K562 (cell line): ENCODE measurements at regions not wholly inside any gene's neighbourhood (a gene's known extent, or its start where the extent isn't known, plus 50 kb on each side); places are given as distances from the start of the nearest gene placed in this dataset.

Experiments
- ATAC-seq: fragments of 200-7000 bp; cut with Tn5 transposase; 3 replicates; pipeline ENCODE4 v1.9.1; 2020; ENCODE audit warnings: moderate library complexity
- BruUV-seq: library from RNA; stranded (reverse); fragments of 400-500 nt; replicated peaks from 2 replicates; lab custom pipeline; 2021; lab: Mats Ljungman, UMichigan
- CTCF ChIA-PET: fragments of 300-600 bp; formaldehyde crosslinking; extraction: SDS; loops from one replicate; lab custom pipeline; 2021; ENCODE audit warnings: low intra/inter-chr PET ratio; lab: Yijun Ruan, JAX
- POLR2A ChIA-PET: fragments of 300-600, 350-650 bp; sonication (Branson Sonifier 250); formaldehyde crosslinking; extraction: SDS; loops from one replicate; lab custom pipeline; 2021; ENCODE audit warnings: antibody characterized with exemption, inconsistent platforms; lab: Yijun Ruan, JAX
- DNase-seq, 4 experiments: peaks; one replicate each; pipeline versions ENCODE4 v3.0.0 to v3.0.0-alpha.2; 2011 to 2018; ENCODE audit warnings: low spot score in 3 of 4, mixed read lengths in 3 of 4; ENCODE audit errors: extremely low read depth in 1 of 4
- FAIRE-seq: peaks from 2 replicates; lab custom pipeline; 2011; peaks lifted over from hg19 to GRCh38; lab: Jason Lieb, UNC
- H2AFZ ChIP-seq: 2 replicates; pipeline ENCODE4 v1.6.0; 2011; ENCODE audit warnings: low read depth, low read length, control low read depth, inconsistent platforms
- H3K27ac ChIP-seq: fragments of 200-600 bp; 3 replicates; pipeline ENCODE4 v1.8.0; 2011; ENCODE audit warnings: low read depth, mild to moderate bottlenecking, control low read depth, inconsistent platforms, low read length, moderate library complexity, mixed read lengths; ENCODE audit errors: extremely low read depth
- H3K27me3 ChIP-seq, 2 experiments: fragments of 300-600 bp in 1 of 2; 2 replicates in 1 of 2; 3 replicates in 1 of 2; pipeline versions ENCODE4 v1.6.0 to v1.8.0; 2011; ENCODE audit warnings: inconsistent platforms in 2 of 2, low read length in 2 of 2, mild to moderate bottlenecking in 1 of 2, mixed read lengths in 1 of 2, moderate library complexity in 1 of 2; ENCODE audit not compliant: control insufficient read depth in 2 of 2, insufficient read depth in 2 of 2
- H3K36me3 ChIP-seq: fragments of 300-600 bp; 3 replicates; pipeline ENCODE4 v1.8.0; 2011; ENCODE audit warnings: mild to moderate bottlenecking, low read length, inconsistent platforms; ENCODE audit not compliant: control insufficient read depth, insufficient read depth
- H3K4me1 ChIP-seq, 2 experiments: fragments of 200-600 bp in 1 of 2; replicated peaks in 1 of 2; 2 replicates in 1 of 2; 3 replicates in 1 of 2; pipeline versions ENCODE4 v1.5.1 to v1.8.0; 2011; ENCODE audit warnings: inconsistent platforms in 2 of 2, low read length in 2 of 2, mild to moderate bottlenecking in 1 of 2, mixed read lengths in 1 of 2, moderate library complexity in 1 of 2; ENCODE audit not compliant: control insufficient read depth in 2 of 2, insufficient read depth in 2 of 2
- H3K4me2 ChIP-seq: 2 replicates; pipeline ENCODE4 v1.6.1; 2011; ENCODE audit warnings: low read length, control low read depth, inconsistent platforms, mixed read lengths; ENCODE audit not compliant: insufficient read depth
- H3K4me3 ChIP-seq: fragments of 200-600 bp; sonication (generic), shearing (Covaris generic); 2 replicates; pipeline ENCODE4 v1.5.1; 2016; ENCODE audit warnings: control low read depth, inconsistent platforms
- H3K79me2 ChIP-seq: fragments of 200-600 bp; 3 replicates; pipeline ENCODE4 v1.8.0; 2011; ENCODE audit warnings: low read length, inconsistent platforms; ENCODE audit not compliant: control insufficient read depth, insufficient read depth
- H3K9ac ChIP-seq, 2 experiments: 2 replicates each; pipeline versions ENCODE4 v1.6.0 to v1.6.1; 2011; ENCODE audit warnings: low read depth in 2 of 2, low read length in 2 of 2, control low read depth in 1 of 2, inconsistent platforms in 1 of 2, mild to moderate bottlenecking in 1 of 2, mixed read lengths in 1 of 2; ENCODE audit not compliant: insufficient read depth in 1 of 2
- H3K9me1 ChIP-seq: one replicate; pipeline ENCODE4 v1.6.0; 2011; ENCODE audit warnings: inconsistent platforms, mild to moderate bottlenecking, low read length, moderate library complexity; ENCODE audit not compliant: control insufficient read depth, insufficient read depth
- H3K9me3 ChIP-seq: replicated peaks from 2 replicates; pipeline ENCODE4 v1.5.1; 2011; ENCODE audit warnings: low read depth, low read length, inconsistent platforms; ENCODE audit not compliant: control insufficient read depth, insufficient read depth
- H4K20me1 ChIP-seq: replicated peaks from 2 replicates; pipeline ENCODE4 v1.6.1; 2011; ENCODE audit warnings: low read length, inconsistent platforms, mixed read lengths; ENCODE audit not compliant: control insufficient read depth, insufficient read depth
- MXI1 ChIP-seq: IDR thresholded peaks from 2 replicates; pipeline ENCODE4 v1.6.1; 2011; ENCODE audit warnings: low read depth, mild to moderate bottlenecking, improper control_type of control experiment, low read length
- PML ChIP-seq: IDR thresholded peaks from 2 replicates; pipeline ENCODE4 v1.6.1; 2012; ENCODE audit warnings: low read length, inconsistent platforms
- SPI1 ChIP-seq: IDR thresholded peaks from 2 replicates; pipeline ENCODE4 v1.6.1; 2011; ENCODE audit warnings: low read depth, low read length, control low read depth, borderline replicate concordance
- ZNF324 ChIP-seq: fragments of 250-450 bp; sonication (Bioruptor Pico); IDR thresholded peaks from 2 replicates; pipeline ENCODE4 v1.4.0; 2020; ENCODE audit warnings: mild to moderate bottlenecking
- WGBS: fragments of 100-300 bp; shearing (Covaris generic); methylation state at CpG from one replicate; pipeline ENCODE4 v1.1.6; 2016; ENCODE audit warnings: low coverage, mixed read lengths; ENCODE audit not compliant: insufficient coverage; ENCODE audit errors: missing lambda C conversion rate; 5-methylcytosine and 5-hydroxymethylcytosine counted together
- in situ Hi-C: fragments of 300-500 bp; cut with MboI; formaldehyde crosslinking; loops from 4 replicates; pipeline ENCODE4 v1.15.0; 2018; ENCODE audit warnings: inconsistent platforms, mixed read lengths
- intact Hi-C: fragments of 100-400 bp; cut with micrococcal nuclease; formaldehyde crosslinking; loops from 2 replicates; pipeline ENCODE4 v1.14.2; 2022
- TF ChIP-seq, protein P1 (sequence below): sonication (generic); formaldehyde crosslinking; IDR thresholded peaks from 2 replicates; pipeline ENCODE4 v1.8.1; 2023; ENCODE audit warnings: mild to moderate bottlenecking, missing genetic modification reagents
- TF ChIP-seq, protein P2 (sequence below): fragments of 250-450 bp; sonication (Bioruptor Pico); IDR thresholded peaks from 2 replicates; pipeline ENCODE4 v1.8.0; 2022; ENCODE audit warnings: inconsistent platforms
- TF ChIP-seq, protein P3 (sequence below): sonication (generic); formaldehyde crosslinking; IDR thresholded peaks from 2 replicates; pipeline ENCODE4 v1.8.0; 2022; ENCODE audit warnings: missing genetic modification reagents, mild to moderate bottlenecking, moderate library complexity, borderline replicate concordance

DNA sequence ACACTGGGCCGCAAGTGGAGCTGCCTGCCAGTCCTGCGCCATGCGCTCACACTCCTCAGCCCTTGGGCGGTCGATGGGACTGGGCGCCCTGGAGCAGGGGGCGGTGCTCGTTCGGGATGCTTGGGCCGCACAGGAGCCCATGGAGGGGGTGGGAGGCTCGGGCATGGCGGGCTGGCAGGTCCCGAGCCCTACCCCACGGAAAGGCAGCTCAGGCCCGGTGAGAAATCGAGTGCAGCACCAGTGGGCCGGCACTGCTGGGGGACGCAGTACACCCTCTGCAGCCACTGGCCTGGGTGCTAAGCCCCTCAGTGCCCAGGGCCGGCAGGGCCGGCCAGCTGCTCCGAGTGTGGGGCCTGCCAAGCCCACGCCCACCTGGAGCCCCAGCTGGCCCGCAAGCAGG, 328.7 kb upstream of the LRRC4C start:
- Histone ChIP-seq H3K27ac (no peak overlapping the region), H3K9me3 (no peaks in the 10 kb centered on the region), H4K20me1 (no peaks in the 10 kb centered on the region), H3K4me2 (no peak overlapping the region), H2AFZ (no peak overlapping the region), H3K4me3 (no peak overlapping the region), H3K9me1 (no peaks in the 10 kb centered on the region), H3K27me3 (no peaks in the 10 kb centered on the region), H3K4me1 (no peaks in the 10 kb centered on the region), H3K36me3 (no peaks in the 10 kb centered on the region), H3K9ac (no peak overlapping the region), H3K79me2 (no peaks in the 10 kb centered on the region)
- ChIA-PET CTCF (no interaction called here), POLR2A (no interaction called here)
- FAIRE-seq (no peak), ATAC-seq (no peak), DNase-seq (no peak)
- in situ Hi-C loops: no loop called here
- BruUV-seq: no TSS peak
- intact Hi-C loops: no loop called here
- 1% methylated on average over 18 of the region's 23 CpGs for WGBS
- TF ChIP-seq PML: no peak
- no peak for TF ChIP-seq ZNF324
- TF ChIP-seq MXI1: no peak
- TF ChIP-seq SPI1: no peak
- TF ChIP-seq, protein P1, sequence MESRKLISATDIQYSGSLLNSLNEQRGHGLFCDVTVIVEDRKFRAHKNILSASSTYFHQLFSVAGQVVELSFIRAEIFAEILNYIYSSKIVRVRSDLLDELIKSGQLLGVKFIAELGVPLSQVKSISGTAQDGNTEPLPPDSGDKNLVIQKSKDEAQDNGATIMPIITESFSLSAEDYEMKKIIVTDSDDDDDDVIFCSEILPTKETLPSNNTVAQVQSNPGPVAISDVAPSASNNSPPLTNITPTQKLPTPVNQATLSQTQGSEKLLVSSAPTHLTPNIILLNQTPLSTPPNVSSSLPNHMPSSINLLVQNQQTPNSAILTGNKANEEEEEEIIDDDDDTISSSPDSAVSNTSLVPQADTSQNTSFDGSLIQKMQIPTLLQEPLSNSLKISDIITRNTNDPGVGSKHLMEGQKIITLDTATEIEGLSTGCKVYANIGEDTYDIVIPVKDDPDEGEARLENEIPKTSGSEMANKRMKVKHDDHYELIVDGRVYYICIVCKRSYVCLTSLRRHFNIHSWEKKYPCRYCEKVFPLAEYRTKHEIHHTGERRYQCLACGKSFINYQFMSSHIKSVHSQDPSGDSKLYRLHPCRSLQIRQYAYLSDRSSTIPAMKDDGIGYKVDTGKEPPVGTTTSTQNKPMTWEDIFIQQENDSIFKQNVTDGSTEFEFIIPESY (CRISPR knock-in tag): no peak
- TF ChIP-seq, protein P2, sequence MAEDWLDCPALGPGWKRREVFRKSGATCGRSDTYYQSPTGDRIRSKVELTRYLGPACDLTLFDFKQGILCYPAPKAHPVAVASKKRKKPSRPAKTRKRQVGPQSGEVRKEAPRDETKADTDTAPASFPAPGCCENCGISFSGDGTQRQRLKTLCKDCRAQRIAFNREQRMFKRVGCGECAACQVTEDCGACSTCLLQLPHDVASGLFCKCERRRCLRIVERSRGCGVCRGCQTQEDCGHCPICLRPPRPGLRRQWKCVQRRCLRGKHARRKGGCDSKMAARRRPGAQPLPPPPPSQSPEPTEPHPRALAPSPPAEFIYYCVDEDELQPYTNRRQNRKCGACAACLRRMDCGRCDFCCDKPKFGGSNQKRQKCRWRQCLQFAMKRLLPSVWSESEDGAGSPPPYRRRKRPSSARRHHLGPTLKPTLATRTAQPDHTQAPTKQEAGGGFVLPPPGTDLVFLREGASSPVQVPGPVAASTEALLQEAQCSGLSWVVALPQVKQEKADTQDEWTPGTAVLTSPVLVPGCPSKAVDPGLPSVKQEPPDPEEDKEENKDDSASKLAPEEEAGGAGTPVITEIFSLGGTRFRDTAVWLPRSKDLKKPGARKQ (CRISPR knock-in tag): no peak
- TF ChIP-seq, protein P3, sequence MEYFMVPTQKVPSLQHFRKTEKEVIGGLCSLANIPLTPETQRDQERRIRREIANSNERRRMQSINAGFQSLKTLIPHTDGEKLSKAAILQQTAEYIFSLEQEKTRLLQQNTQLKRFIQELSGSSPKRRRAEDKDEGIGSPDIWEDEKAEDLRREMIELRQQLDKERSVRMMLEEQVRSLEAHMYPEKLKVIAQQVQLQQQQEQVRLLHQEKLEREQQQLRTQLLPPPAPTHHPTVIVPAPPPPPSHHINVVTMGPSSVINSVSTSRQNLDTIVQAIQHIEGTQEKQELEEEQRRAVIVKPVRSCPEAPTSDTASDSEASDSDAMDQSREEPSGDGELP (CRISPR knock-in tag): no peak
